Left renal cortex interstitium (tissue), 4 donors: ENCODE measurements at regions not wholly inside any gene's neighbourhood (a gene's known extent, or its start where the extent isn't known, plus 50 kb on each side); places are given as distances from the start of the nearest gene placed in this dataset.
"Not testable (repeated sequence)": the region's sequence is repeated elsewhere in the genome, so short reads cannot be mapped to it uniquely, and the experiment has no call there.

ENCODE experiments used
- DNase-seq, 4 donors: peaks; one replicate each; pipeline ENCODE4 v3.0.0-alpha.2; 2013; ENCODE audit warnings: low read depth in 4 of 4, low spot score in 2 of 4, missing footprints in 1 of 4

DNA sequence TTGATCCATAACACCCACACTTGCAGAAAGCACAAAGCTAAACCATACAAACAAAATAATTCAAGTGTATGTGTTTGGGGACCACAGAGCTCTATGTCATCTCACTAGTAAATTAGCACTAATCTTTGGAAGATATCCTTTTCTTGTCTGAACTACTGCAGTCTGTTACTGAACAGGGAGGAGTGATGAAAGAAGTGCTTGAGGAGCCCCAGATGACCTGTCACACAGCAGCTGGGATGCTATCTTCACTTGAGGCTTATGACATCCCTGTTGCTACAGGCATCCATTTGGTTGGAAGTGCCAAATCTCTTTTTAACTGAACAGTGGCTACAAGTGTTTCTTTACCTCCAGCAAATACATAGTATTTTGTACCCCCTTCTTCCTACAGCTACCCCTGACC, 386.3 kb upstream of the CHAC2 start:
- no peak for DNase-seq

DNA sequence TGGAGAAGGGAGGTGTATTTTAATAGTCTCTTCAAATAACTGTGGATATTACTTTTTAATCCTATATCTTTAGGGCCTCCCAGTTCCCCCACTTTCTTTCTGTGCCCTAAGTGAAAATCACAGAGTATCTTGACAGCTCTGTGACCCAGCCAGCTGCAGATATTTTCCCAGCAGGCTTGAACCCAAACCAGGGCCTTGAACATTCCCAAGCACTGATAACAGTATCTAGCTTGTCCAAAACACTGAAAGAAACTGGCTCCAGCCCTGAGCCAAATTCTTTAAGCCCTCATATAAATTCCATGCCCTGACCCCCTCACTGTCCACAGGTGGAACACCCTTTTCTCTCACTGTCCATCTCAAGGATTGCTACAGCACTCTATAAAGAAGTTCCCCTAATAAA, 388.1 kb upstream of the CHAC2 start:
- DNase-seq = no peak

DNA sequence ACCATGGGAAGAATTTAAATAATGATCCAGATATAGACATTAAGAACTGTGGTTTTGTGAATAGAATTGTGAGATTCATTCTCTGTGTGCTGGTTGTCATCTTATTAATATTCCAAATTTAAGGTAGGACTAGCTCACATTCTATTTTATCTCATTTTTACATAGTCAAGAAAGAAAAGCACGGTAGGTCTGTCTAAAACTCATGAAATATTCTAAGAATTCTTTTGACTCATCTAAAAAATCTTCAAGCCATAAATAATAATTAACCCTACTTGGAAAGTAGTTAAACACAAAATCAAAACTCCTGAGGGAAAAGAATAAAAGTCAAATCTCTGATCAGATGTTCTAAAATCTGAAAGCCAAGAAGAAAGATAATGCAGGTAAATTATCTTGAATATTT, 388.8 kb upstream of the CHAC2 start:
- no peak for DNase-seq

DNA sequence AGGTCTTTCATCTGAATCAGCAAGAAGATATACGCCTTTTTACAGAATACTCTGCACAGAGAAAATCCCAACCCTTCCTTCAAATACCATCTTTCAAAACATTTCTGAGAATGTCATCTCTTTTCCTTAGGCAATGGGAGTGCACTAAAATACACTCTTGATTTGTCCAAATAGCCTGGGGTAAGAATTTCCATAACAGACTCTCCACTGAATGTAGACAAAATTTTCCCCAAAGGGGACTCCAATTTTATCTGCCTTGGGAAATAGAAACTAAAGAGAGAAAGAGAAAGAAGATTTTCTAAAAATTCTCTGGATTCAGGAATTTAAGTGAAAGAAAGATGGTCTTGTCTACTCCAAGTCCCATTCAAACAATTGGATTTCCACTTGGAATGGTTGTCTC, 394.5 kb upstream of the CHAC2 start:
- no peak for DNase-seq

DNA sequence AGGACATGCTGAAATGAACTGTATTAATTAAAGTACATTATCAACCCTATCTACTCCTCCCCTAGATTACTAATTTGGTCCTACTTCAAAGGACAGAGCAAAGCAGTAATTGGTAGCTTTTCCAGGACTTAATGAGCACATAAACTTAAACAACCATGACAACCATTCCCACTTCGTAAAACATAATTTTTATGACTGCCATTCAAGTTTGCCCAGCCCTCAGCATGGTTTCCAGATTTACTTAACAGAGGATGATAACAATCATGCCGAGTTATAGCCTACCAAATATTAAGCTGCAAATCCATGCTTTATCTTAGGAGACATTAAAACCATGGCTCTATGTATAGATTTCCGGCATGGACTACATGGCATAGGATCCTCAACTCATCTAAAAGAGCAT, 401.1 kb upstream of the CHAC2 start:
- DNase-seq = no peak

DNA sequence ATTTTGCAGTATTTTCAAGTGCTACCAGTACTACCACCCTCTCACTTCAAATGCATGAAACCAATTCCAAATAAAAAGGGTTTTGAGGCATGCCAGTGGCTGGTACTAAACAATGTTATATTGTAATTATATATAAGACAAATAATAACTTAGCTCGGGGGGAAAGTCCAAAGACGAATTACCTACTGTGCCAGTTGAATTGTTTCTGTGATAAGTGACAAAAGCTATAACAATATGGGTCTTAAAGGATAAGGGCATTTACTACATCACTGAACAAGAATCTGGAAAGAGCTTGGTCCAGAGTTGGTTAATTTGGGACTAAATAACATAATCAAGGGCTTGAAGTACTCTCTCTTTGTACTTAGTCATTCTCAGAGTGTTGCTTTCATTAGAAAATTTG, 404.7 kb upstream of the CHAC2 start:
- DNase-seq = no peak

DNA sequence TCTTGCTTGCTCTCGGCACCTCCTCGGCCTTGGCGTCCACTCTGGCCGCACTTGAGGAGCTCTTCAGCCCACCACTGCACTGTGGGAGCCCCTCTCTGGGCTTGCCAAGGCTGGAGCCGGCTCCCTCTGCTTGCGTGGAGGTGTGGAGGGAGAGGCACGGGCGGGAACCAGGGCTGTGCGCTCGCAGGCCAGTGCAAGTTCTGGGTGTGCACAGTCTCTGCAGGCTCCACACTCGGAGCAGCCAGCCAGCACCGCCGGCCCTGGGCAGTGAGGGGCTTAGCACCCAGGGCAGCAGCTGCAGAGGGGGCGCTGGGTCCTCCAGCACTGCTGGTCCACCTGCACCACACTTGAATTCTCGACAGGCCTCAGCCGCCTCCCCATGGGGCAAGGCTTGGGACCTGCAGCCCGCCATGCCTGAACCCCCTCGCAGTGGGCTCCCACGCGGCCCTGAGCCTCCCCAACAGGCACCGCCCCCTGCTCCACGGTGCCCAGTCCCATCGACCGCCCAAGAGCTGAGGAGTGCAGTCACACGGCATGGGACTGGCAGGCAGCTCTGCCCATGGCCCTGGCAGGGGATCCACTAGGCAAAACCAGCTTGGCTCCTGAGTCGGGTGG, 411.2 kb upstream of the CHAC2 start:
- DNase-seq = no peak

DNA sequence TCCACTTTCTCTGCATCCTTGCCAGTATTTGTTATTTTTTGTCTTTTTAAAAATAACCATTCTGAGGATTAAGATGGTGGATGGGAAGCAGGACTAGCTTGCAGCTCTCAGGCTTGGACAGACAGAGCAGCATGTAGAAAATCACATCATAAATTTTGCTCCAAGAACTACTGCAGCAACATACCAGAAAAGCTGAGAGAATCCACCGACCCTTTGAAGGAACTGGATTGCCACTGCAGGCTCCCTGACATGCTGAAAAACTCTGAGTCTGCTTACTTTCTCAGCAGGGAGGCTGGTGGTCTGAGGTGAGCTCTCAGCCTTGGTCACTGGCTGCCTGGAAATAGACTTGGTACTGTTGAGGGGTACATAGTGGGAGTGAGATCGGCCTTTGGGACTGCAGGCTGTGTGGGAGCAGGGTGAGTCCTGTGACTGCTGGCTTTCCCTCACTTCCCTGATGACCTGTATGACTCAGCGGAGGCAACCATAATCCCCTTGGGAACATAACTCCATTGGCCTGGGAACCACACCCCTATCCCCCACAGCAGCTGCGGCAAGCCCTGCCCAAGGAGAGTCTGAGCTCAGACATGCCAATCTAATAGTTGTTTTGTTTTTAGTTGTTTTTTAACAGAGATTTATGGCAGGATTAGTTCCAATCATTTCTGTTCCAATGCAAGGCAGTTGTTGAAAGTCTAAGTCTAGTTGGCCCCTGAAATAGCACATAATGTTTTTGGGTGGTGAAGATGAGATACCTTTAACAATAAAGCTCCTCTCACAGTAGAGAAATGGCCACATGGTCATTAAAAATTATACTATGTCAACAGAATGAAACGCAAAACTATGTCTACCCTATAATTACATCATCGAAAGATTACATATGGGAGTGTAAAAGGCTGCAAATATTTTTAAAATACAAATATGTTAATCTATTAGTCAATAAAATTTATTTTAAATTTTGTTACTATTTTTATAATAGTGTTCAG, 414.2 kb upstream of the CHAC2 start:
- no peak for DNase-seq

DNA sequence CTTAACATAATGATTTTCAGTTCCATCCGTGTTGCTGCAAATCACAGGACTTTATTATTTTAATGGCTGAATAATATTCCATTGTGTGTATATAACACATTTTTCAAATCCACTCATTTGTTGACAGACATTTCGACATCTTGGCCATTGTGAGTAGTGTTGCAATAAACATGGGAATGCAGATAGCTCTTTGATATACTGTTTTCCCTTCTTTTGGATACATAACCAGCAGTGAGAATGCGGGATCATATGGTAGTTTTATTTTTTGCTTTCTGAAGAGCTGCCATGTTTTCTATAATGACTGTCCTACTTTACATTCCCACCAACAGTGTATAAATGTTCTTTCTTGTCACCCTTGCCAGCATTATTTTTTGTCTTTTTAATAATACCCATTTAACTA, 420.3 kb upstream of the CHAC2 start:
- DNase-seq = no peak

DNA sequence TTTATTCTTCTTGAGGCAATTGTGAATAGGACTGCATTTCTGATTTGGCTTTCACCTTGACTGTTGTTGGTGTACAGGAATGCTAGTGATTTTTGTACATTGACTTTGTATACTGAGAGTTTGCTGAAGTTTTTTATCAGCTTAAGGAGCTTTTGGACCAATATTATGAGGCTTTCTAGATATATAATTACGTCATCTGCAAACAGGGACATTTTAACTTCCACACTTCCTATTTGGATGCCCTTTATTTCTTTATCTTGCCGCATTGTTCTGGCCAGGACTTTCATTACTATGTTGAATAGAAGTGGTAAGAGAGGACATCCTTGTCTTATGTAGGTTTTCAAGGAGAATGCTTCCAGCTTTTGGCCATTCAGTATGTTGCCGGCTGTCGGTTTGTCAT, 425.4 kb upstream of the CHAC2 start:
- no peak for DNase-seq

DNA sequence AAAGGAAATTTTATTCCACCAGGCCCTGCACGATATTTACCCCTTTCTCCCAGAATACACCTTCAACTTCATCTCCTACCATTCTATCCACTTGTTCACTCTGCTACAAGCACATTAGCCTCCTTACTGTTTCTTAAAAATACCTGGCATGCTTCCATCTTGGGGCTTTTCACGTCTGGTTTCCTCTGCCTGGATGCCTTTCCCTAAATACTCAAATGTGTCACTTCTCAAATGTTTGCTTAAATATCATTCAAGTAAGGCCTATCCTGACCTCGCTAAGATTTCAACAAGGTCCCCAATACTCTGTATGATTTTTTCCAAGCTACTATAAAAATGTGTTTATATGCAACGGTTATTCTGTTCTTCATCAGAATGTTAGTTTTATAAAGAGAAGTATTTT, 433.0 kb upstream of the CHAC2 start:
- no peak for DNase-seq

DNA sequence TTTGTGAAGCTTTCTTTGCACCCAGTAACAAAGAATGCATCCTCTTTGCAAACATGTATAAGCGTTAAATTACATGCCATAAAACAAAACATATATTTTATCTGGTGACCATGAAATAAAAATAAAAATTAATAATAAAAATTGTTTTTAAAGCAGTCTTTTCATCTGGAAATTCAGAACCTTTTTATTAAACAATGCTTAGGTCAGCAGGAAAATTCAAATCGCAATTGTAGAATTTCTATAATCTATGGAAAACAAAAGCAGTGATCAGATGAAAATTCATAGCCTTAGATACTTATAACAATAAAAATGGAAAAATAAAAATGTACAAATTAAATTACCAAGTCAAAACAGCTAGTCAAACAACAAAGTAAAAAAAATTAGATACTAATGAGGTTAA, 435.9 kb upstream of the CHAC2 start:
- DNase-seq = no peak

DNA sequence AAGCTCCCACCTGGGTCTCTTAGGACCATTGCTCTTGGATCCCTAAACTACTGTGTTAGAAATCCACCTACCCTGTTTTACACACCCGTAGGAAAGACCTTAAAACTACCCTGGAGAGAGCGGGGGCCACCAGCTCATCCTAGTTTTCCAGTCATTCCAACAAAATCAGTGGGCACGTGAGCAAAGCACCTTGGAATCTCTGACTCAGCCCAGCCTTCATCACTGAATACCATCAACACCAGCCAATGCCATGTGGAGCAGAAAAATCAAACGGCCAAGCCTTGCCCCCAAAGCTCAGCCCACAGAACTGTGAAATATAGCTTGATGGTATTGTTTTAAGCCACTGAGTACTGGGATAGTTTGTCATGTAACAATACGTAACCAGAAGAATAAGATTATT, 449.7 kb upstream of the CHAC2 start:
- DNase-seq = no peak

DNA sequence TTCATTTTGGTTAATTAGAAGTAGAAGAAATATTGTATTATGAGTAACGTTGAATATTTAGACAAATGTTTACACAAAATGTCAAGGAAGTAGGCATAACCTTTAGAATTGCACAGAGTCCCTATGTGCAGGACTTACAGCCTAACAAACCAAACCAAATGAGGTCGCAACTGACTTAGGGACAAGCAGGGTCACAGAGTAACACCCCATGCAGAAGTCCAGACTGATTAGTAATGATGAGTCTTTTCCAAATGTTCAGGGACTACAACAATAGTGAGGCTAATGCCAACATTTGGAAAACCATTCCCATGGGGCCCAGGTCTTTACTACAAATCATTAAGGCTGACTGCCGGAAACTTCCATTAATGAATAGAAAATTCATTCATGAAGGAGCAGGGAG, 452.5 kb upstream of the CHAC2 start:
- no peak for DNase-seq

DNA sequence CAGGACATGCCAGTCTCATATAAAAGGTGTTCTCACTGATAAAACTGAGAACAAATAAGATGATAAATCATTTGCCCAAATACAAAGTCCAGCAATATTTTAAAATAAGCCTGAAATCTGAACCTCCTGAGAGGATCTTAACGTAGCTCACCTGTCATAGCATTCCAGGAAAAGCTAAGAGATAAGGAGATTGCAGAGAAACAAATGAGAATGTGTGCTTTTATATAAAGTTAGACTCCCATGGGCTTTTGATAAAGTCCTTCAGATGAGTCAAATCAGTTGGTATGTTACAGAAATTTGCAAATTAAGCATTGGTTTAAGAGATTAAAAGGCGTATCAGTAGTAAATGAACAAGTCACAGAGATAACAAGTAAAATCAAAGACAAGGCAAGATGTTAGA, 452.9 kb upstream of the CHAC2 start:
- no peak for DNase-seq

DNA sequence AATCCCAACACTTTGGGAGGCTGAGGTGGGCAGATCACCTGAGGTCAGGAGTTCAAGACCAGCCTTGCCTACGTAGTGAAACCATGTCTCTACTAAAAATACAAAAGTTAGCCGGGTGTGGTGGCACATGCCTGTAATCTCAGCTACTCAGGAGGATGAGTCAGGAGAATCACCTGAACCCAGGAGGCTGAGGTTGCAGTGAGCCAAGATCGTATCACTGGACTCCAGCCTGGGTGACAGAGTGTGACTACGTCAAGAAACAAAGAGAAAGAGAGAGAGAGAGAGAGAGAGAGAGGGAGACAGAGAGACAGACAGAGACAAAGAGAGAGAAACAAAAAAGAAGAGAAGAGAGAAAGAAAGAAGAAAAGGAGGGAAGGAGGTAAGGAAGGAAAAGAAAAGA, 454.0 kb upstream of the CHAC2 start:
- DNase-seq = not testable (repeated sequence)

DNA sequence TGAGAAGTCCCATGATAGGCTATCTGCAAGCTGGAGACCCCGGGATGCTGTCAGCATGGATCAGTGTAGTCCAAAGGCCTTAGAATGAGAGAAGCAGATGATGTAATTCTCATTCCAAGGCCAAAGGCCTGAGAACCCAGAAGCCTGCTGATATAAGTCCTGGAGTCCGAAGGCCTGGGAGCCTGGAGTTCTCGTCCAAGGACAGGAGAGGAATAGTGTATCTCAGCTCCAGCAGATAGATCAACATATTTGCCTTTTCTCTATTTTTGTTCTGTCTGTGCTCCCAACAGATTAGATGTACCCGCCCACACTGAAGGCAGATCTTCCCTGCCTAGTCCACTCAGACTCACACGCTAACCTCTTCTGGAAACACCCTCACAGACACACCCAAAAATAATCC, 454.9 kb upstream of the CHAC2 start:
- no peak for DNase-seq

DNA sequence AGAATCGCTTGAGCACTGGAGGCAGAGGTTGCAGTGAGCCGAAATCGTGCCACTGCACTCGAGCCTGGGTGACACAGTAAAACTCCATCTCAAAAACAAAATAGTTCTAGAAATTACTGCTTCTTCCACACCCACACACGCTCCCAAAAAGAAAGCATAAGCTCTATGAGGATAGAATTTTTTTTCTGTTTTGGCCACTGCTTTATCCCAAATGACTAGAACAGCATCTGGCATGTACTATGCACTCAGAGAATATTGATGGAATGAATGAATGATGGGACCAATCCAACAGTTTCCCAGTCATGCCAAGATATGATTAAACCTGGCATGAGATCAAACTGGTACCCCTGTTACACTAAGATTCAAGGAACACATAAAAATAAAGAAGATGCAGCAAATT, 455.4 kb upstream of the CHAC2 start:
- no peak for DNase-seq

DNA sequence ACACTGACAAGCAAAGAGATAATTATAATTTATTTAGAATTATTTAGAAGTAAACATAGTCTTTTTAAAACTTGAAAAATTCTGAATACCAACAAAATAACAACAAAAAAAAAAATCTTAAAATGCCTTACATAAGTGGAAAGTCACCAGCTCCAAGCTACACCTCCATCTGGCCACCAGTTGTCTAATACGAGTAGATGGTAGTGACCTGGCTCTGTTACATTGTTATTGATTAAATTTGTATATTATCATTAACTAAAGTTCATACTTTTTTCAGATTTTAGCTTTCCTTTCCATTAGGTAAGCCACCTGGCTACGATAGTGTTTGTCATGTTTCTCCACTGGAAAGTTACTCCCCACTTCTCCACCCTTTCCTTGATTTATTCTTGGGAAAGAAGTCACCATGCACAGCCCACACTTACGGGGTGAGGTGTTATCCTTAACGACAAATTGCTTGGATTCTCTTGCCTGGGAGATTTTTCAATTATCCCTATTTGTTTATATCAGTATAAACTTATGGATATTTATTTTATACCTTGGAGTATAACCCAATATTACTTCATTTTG, 464.5 kb upstream of the CHAC2 start:
- DNase-seq = no peak

DNA sequence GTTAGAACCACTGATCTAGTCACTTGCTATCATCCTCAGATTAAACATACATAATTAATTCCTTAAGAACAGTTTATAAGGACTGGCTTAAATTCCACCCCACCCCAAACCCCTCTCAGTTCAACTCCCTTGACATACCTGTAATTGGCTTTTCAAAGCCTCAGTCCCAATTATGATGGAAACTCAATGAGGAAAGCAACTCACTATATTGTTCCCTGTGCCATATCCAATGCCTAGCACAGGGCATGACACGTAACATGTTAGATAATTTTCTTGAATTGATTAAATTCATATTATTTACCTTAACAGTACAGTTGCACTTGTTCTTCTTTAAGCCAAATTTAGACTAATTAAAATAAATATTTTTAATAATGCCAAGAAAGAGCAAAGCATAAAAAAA, 465.1 kb upstream of the CHAC2 start:
- DNase-seq = no peak

DNA sequence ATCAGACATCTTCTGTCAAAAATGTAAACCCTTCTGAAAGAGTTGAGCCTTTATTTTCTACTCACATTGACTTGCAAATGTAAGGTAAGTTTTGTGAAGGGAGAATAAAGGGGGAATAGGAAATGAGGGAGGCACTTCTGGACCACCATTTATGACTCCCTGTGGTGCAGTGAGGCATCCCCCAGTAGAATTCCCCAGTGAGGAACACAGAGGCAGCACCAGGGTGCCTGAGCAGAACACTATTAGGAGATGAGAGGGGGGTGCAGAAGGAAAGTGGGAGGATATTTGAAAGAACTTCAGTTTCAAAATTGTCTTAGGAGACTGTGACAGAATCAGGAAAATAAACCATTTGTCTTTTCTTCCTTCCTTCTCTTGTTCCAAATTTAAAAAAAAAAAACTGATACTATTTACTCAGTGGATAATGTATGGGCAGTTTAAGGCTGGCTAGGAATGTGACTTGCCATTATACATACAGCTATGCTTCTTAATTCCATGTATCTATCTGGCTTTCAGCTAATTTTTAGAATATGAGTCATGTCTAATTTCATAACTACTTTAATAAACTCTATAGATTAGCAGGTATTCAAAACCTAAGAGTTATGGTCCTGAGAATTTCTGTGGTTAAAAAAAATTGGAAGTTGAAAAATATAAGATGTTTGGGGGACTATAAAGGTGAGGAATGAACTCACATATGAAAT, 478.1 kb upstream of the CHAC2 start:
- DNase-seq = no peak
